GM12874 (cell line): ENCODE measurements at regions not wholly inside any gene's neighbourhood (a gene's known extent, or its start where the extent isn't known, plus 50 kb on each side); places are given as distances from the start of the nearest gene placed in this dataset.

Experiments used
- CTCF ChIP-seq: IDR thresholded peaks from 2 replicates; pipeline ENCODE4 v1.5.1; 2011; ENCODE audit warnings: low read depth, mild to moderate bottlenecking, control low read depth, low read length, moderate library complexity; ENCODE audit not compliant: insufficient read depth

GRCh38 chr5:98454904-98455303 lies 318.6 kb upstream of the RGMB start:
- TF ChIP-seq CTCF, result no peak

GRCh38 chr5:98455665-98456064 lies 317.8 kb upstream of the RGMB start:
- TF ChIP-seq CTCF, result no peak

- TF ChIP-seq CTCF, result no peak
These were observed 315.5 kb upstream of the RGMB start for GRCh38 chr5:98458004-98458403.

DNA sequence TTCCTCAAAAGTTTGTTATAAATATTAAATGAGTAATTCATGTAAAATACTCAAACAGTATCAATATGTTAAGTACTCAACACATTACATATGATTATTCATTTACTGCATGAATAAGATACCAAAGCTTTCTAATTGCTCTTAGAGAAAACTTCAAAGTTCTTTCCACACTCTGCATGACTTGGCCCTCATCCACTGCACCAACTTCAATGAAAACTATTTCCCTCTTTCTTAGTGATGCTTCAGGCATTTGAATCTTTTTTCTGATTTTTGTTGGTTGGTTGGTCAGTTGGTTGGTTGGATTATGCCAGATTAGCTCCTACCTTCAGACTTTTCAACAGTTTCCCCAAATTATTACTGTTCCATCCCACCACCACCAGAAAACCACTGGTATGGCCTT lies 314.7 kb upstream of the RGMB start:
- TF ChIP-seq CTCF, result no peak

DNA sequence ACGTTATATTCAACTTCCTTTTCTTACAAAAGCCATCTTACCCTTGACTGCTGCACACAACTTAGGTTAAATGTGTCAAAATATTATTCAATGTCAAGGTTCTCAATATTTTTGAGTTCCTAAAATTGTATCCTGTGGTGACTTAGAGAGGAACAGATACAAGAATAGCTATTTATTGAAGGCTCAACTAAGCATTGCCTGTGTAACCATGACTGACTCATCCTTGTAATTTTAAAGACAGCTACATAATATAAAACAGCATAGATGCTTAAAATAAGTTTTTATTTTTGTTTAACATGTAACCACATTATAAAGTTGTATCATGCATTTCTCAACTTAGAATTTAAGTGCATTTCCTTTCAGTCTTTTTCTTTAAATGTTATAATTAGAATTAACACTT lies 312.9 kb upstream of the RGMB start:
- no peak for TF ChIP-seq CTCF

DNA sequence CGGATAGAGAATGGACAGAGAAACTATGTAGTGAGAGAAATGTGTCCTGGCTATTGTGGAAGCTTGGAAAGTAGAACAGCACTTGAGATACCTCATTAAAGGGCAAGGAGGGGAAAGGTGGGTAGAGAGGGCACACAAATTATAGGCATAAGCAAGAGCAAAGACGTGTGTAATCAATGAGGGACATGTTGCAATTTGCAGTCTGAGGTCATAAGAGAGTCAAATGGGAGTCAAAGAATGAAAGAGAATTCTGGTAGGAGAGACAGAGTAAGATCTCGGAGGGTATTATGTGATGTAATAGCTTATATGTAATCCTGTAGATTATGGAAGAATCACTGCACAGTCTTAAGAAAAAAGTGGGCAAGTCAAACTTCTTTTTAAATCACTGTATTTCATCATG lies 312.0 kb upstream of the RGMB start:
- no peak for TF ChIP-seq CTCF

DNA sequence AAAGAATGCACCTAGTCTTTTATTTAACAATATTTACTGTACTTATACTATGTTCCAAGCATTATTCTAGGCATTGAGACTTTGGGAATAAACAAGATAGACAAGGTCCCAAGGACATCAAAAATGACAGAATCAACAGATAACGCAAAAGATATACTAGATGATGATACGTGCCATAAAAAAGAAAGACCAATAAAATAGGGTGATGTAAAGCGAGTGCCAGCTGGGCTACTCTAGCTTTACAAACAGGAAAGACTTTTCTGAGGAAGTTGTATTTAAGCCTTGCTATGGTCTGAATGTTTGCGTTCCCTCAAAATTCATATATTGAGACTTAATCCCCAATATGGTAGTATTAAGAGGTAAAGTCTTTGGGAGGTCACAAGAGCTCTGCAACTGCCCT lies 310.2 kb upstream of the RGMB start:
- no peak for TF ChIP-seq CTCF

GRCh38 chr5:98463676-98464075 lies 309.8 kb upstream of the RGMB start:
- no peak for TF ChIP-seq CTCF
